Breast epithelium (tissue), 3 donors: ENCODE measurements at regions not wholly inside any gene's neighbourhood (a gene's known extent, or its start where the extent isn't known, plus 50 kb on each side); places are given as distances from the start of the nearest gene placed in this dataset.

ENCODE experiments used
- POLR2A ChIP-seq: fragments of 450-650 bp; IDR thresholded peaks from one replicate; pipeline ENCODE4 v1.6.1; 2016; ENCODE audit warnings: antibody characterized with exemption, mild to moderate bottlenecking, moderate library complexity
- TF ChIP-seq, protein P1 (sequence below), 3 donors: fragments of 450-650 bp; IDR thresholded peaks; one replicate each; pipeline ENCODE4 v1.5.1; 2016 to 2017; ENCODE audit warnings: antibody characterized with exemption in 3 of 3, mild to moderate bottlenecking in 3 of 3, moderate library complexity in 3 of 3

DNA sequence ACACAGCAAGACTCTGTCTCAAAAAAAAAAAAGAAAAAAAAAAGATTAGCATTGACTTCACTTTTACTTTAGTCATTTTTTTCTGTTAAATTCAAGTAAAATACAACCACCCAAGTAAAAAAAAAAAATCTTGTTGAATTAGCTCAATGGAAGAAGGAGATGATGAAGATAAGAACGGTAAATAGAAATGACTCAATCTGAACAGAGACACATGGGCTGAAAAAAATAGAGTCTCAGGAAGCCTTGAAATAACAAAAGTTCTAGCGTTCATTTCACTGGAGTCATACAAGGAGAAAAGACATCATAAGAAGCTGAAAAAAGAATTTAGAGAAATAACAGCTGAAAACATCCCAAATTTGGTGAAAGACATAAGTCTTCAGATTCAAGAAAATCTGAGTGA lies 75.5 kb downstream of the CASP3 start:
- no peak for TF ChIP-seq POLR2A
- TF ChIP-seq, protein P1, sequence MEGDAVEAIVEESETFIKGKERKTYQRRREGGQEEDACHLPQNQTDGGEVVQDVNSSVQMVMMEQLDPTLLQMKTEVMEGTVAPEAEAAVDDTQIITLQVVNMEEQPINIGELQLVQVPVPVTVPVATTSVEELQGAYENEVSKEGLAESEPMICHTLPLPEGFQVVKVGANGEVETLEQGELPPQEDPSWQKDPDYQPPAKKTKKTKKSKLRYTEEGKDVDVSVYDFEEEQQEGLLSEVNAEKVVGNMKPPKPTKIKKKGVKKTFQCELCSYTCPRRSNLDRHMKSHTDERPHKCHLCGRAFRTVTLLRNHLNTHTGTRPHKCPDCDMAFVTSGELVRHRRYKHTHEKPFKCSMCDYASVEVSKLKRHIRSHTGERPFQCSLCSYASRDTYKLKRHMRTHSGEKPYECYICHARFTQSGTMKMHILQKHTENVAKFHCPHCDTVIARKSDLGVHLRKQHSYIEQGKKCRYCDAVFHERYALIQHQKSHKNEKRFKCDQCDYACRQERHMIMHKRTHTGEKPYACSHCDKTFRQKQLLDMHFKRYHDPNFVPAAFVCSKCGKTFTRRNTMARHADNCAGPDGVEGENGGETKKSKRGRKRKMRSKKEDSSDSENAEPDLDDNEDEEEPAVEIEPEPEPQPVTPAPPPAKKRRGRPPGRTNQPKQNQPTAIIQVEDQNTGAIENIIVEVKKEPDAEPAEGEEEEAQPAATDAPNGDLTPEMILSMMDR (IDR thresholded peaks at IDR 0.05), result no peak
